ENCODE measurements at regions not wholly inside any gene's neighbourhood (a gene's known extent, or its start where the extent isn't known, plus 50 kb on each side); places are given as distances from the start of the nearest gene placed in this dataset.
A peak's percentile ranks its signal among the peaks of the same experiment; 100 is the strongest.

DNA sequence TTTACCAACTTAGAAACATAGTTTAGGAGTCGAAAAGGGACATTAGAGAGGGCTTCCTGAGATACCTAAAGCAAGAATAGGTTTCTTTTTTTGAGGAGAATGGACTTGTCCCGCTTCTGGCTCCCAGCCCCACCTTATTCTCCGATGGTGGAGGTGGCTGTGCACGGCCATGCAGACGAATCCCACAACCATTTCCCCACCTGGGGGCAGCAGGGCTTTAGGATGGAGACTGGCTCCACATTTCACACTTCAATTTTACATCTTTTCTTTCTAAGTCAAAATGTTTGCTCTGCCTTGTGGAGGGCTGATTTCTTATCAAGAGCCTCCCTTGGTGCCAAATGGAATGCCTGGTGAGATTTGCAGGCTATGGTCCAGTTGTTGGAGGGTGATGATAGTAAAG lies 118.5 kb downstream of the GLRX3 start:
- ChIA-PET CTCF (no interaction called here), POLR2A (no interaction called here)
- no peak for DNase-seq (ENCODE audit: low read depth in 1 of 2, low spot score in 1 of 2)
- Histone ChIP-seq H3K27ac (no peak overlapping the region), H3K4me2 (no peak overlapping the region), H3K4me1 (no peaks in the 10 kb centered on the region), H3K4me3 (no peak overlapping the region), H3K9me3 (no peaks in the 10 kb centered on the region)
- ATAC-seq = no peak
- no peak for FAIRE-seq
- WGBS (ENCODE audit: missing lambda C conversion rate) = 3% methylated on average over 5 of the region's 5 CpGs
- no peak for TF ChIP-seq FOXS1 (CRISPR knock-in tag; IDR thresholded peaks at IDR 0.05)
- TF ChIP-seq RAD21 (conservative IDR thresholded peaks at IDR 0.05 in 1 of 2, IDR thresholded peaks at IDR 0.05 in 1 of 2) = 0 out of 5 replicates have a peak, but pooled peaks of 1 of the 2 experiments have one; percentile 6

DNA sequence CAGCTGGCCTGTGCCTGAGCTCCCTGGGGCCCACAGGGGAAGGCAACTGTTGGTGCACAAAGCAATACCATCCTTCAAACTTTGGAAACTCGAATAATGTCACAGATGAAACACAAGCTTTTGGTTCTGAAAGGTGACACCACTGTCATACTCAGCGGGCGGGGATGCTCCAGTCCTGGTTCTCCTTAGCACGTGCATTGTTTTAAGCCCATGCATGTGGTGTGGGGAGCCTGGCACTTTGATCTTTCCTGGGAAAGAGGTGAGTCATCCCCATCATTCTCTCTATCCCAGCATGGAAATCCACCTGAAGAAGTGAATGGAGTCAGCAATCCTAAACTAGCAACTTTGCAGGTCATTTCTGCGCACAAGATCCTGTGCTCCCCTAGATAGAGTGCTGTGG lies 119.6 kb downstream of the GLRX3 start:
- ATAC-seq (no peak), FAIRE-seq (no peak), DNase-seq (ENCODE audit: low read depth in 1 of 2, low spot score in 1 of 2) (no peak)
- 7% methylated on average over 5 of the region's 5 CpGs for WGBS (ENCODE audit: missing lambda C conversion rate)
- Histone ChIP-seq H3K9me3 (no peaks in the 10 kb centered on the region), H3K4me1 (no peaks in the 10 kb centered on the region), H3K4me3 (no peak overlapping the region), H3K27ac (no peak overlapping the region), H3K4me2 (no peak overlapping the region)
- POLR2A ChIA-PET = no interaction called here
- no peak for TF ChIP-seq HOXB13 (CRISPR knock-in tag; IDR thresholded peaks at IDR 0.05; ENCODE audit: low read depth)
- TF ChIP-seq, protein P1, sequence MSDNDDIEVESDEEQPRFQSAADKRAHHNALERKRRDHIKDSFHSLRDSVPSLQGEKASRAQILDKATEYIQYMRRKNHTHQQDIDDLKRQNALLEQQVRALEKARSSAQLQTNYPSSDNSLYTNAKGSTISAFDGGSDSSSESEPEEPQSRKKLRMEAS (IDR thresholded peaks at IDR 0.05) = no peak
- no peak for TF ChIP-seq SREBF2 (IDR thresholded peaks at IDR 0.05)
- TF ChIP-seq, protein P2, sequence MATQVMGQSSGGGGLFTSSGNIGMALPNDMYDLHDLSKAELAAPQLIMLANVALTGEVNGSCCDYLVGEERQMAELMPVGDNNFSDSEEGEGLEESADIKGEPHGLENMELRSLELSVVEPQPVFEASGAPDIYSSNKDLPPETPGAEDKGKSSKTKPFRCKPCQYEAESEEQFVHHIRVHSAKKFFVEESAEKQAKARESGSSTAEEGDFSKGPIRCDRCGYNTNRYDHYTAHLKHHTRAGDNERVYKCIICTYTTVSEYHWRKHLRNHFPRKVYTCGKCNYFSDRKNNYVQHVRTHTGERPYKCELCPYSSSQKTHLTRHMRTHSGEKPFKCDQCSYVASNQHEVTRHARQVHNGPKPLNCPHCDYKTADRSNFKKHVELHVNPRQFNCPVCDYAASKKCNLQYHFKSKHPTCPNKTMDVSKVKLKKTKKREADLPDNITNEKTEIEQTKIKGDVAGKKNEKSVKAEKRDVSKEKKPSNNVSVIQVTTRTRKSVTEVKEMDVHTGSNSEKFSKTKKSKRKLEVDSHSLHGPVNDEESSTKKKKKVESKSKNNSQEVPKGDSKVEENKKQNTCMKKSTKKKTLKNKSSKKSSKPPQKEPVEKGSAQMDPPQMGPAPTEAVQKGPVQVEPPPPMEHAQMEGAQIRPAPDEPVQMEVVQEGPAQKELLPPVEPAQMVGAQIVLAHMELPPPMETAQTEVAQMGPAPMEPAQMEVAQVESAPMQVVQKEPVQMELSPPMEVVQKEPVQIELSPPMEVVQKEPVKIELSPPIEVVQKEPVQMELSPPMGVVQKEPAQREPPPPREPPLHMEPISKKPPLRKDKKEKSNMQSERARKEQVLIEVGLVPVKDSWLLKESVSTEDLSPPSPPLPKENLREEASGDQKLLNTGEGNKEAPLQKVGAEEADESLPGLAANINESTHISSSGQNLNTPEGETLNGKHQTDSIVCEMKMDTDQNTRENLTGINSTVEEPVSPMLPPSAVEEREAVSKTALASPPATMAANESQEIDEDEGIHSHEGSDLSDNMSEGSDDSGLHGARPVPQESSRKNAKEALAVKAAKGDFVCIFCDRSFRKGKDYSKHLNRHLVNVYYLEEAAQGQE (IDR thresholded peaks at IDR 0.05) = no peak
- TF ChIP-seq, protein P3, sequence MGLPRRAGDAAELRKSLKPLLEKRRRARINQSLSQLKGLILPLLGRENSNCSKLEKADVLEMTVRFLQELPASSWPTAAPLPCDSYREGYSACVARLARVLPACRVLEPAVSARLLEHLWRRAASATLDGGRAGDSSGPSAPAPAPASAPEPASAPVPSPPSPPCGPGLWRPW (IDR thresholded peaks at IDR 0.05) = no peak
- no peak for TF ChIP-seq GATA3 (IDR thresholded peaks at IDR 0.05; ENCODE audit: borderline replicate concordance)
- TF ChIP-seq ESRRA (IDR thresholded peaks at IDR 0.05; ENCODE audit: borderline replicate concordance, low read length) = no peak
- TF ChIP-seq, protein P4, sequence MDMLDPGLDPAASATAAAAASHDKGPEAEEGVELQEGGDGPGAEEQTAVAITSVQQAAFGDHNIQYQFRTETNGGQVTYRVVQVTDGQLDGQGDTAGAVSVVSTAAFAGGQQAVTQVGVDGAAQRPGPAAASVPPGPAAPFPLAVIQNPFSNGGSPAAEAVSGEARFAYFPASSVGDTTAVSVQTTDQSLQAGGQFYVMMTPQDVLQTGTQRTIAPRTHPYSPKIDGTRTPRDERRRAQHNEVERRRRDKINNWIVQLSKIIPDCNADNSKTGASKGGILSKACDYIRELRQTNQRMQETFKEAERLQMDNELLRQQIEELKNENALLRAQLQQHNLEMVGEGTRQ (IDR thresholded peaks at IDR 0.05) = no peak
- TF ChIP-seq HOXA7 (CRISPR knock-in tag; IDR thresholded peaks at IDR 0.05) = no peak
- TF ChIP-seq MAFK (IDR thresholded peaks at IDR 0.05; ENCODE audit: partially characterized antibody) = no peak
- TF ChIP-seq EHMT2 (IDR thresholded peaks at IDR 0.05; ENCODE audit: low read depth) = no peak
- no peak for TF ChIP-seq JUNB (IDR thresholded peaks at IDR 0.05)
- no peak for TF ChIP-seq ZC3H11A (IDR thresholded peaks at IDR 0.05)
- CTCF ChIA-PET = no interaction called here

DNA sequence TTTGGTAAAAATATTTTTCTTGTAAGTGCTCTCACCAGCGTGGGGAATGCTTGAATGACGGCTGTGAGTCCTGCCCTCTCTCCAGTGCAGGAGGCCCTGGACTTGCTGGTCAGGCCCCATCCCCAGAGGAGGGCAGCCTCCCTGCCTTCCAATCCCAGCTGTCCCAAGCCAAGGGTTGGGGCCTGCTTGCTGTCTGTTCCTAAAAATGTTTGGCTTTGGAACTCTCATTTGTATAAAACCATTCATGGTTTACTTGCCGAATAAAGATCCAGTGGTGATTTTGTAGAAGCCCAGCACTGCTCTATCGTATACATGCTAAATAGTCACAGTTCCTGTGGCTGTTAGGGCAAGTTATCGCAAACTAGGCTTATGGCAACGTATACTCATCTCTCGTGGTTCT lies 121.7 kb downstream of the GLRX3 start:
- ChIA-PET CTCF (no interaction called here), POLR2A (no interaction called here)
- 4% methylated on average over 7 of the region's 7 CpGs for WGBS (ENCODE audit: missing lambda C conversion rate)
- H3K27ac ChIP-seq = no peak overlapping the region
- no peaks in the 10 kb centered on the region for H3K9me3 ChIP-seq
- H3K4me1 ChIP-seq = no peaks in the 10 kb centered on the region
- H3K4me3 ChIP-seq = no peak overlapping the region
- no peak for ATAC-seq
- H3K4me2 ChIP-seq = no peak overlapping the region
- no peak for TF ChIP-seq NR3C1 (IDR thresholded peaks at IDR 0.05)
- no peak for TF ChIP-seq KDM1A (IDR thresholded peaks at IDR 0.05; ENCODE audit: low read depth)
- no peak for TF ChIP-seq CBX8 (IDR thresholded peaks at IDR 0.05)
- TF ChIP-seq, protein P4 (IDR thresholded peaks at IDR 0.05) = no peak
- TF ChIP-seq CEBPB (IDR thresholded peaks at IDR 0.05) = no peak
- no peak for TF ChIP-seq RNF2 (IDR thresholded peaks at IDR 0.05; ENCODE audit: borderline replicate concordance, low read depth)
- TF ChIP-seq, protein P5, sequence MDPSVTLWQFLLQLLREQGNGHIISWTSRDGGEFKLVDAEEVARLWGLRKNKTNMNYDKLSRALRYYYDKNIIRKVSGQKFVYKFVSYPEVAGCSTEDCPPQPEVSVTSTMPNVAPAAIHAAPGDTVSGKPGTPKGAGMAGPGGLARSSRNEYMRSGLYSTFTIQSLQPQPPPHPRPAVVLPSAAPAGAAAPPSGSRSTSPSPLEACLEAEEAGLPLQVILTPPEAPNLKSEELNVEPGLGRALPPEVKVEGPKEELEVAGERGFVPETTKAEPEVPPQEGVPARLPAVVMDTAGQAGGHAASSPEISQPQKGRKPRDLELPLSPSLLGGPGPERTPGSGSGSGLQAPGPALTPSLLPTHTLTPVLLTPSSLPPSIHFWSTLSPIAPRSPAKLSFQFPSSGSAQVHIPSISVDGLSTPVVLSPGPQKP (IDR thresholded peaks at IDR 0.05; ENCODE audit: low read depth, low read length) = no peak
- TF ChIP-seq MAZ (IDR thresholded peaks at IDR 0.05; ENCODE audit: borderline replicate concordance, low read depth, low read length) = no peak
- FAIRE-seq = no peak
- no peak for DNase-seq (ENCODE audit: low read depth in 1 of 2, low spot score in 1 of 2)

Measured in A549 (cell line).